ENCODE measurements at regions not wholly inside any gene's neighbourhood (a gene's known extent, or its start where the extent isn't known, plus 50 kb on each side); places are given as distances from the start of the nearest gene placed in this dataset.

- TF ChIP-seq POLR2A (IDR thresholded peaks at IDR 0.05; ENCODE audit: low read depth, low read length) = no peak
- TF ChIP-seq CTCF (conservative IDR thresholded peaks at IDR 0.05; ENCODE audit: low read depth, low read length) = no peak
- peak; percentile 55; the same call in 1 of the 2 replicates for TF ChIP-seq CEBPB (IDR thresholded peaks at IDR 0.05; ENCODE audit: low read depth, low read length)
- TF ChIP-seq MAZ (IDR thresholded peaks at IDR 0.05; ENCODE audit: borderline replicate concordance, low read depth, low read length) = no peak
- TF ChIP-seq USF2 (IDR thresholded peaks at IDR 0.05; ENCODE audit: low read depth, low read length) = no peak
- TF ChIP-seq RAD21 (IDR thresholded peaks at IDR 0.05; ENCODE audit: low read length) = no peak
- no peak for TF ChIP-seq MXI1 (IDR thresholded peaks at IDR 0.05; ENCODE audit: borderline replicate concordance, low read depth, low read length)
- TF ChIP-seq RFX5 (IDR thresholded peaks at IDR 0.05; ENCODE audit: low read depth, low read length) = no peak
- TF ChIP-seq RCOR1 (IDR thresholded peaks at IDR 0.05; ENCODE audit: insufficient replicate concordance, low read length) = no peak
- no peak for TF ChIP-seq ELK1 (IDR thresholded peaks at IDR 0.05; ENCODE audit: borderline replicate concordance, low read depth, low read length)
- no peak for TF ChIP-seq FOS (IDR thresholded peaks at IDR 0.05; ENCODE audit: low read depth, low read length)
- no peak for TF ChIP-seq SMC3 (IDR thresholded peaks at IDR 0.05; ENCODE audit: low read depth, low read length)
These were observed 986.3 kb downstream of the TFAP2A start for GRCh38 chr6:9428421-9429172.
